ENCODE measurements at regions not wholly inside any gene's neighbourhood (a gene's known extent, or its start where the extent isn't known, plus 50 kb on each side); places are given as distances from the start of the nearest gene placed in this dataset.

DNA sequence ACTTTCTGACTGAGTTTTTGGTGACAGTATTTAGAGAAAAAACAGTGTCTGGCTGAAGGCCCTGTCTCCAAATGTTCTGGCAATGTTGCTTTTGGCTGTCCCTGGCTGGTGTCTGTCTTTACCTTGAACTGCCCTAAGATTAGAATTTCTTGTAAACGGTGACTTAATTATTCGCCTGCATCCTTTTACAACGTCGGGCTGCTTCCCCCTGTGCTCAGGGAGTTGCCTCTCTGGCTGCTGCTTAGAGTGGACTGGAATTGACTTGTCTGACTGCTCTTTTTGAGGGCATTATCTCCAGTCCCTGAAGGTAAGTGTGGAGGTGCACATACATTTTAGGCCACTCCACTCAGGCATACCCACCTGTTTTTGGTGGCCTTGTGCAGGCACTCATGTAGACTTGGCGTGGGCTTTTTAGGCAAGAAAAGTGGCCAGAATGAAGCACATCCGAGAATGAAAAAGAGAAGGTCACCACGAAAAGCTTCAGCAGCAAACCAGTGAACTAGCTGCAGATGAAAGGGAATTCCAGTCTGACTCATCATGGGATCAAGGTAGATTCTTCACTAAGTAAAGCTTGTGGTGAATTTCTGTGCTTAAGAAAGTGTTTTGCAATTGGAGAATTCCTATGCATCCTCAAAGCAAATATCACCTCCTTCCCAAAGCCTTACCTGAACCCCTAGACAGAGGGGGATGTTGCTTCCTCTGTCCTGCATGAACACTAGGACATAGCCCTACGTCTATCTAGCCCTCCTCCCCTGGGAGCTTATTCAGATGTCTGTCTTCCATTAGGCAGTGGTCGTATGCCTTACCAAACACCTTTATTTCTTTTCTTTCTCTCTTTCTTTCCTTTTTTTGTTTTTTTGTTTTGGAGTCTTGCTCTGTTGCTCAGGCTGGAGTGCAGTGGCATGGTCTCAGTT, 230.3 kb upstream of the TRIB2 start:
- no peak for TF ChIP-seq SIN3A (IDR thresholded peaks at IDR 0.05; ENCODE audit: low read depth)
- TF ChIP-seq POLR2A (IDR thresholded peaks at IDR 0.05; ENCODE audit: borderline replicate concordance, extremely low read depth, insufficient read depth, insufficient read length): no peak
- TF ChIP-seq TCF7L2 (IDR thresholded peaks at IDR 0.05; ENCODE audit: borderline replicate concordance, extremely low read depth, insufficient read depth, insufficient read length): peak; percentile 63
- TF ChIP-seq, protein P1, sequence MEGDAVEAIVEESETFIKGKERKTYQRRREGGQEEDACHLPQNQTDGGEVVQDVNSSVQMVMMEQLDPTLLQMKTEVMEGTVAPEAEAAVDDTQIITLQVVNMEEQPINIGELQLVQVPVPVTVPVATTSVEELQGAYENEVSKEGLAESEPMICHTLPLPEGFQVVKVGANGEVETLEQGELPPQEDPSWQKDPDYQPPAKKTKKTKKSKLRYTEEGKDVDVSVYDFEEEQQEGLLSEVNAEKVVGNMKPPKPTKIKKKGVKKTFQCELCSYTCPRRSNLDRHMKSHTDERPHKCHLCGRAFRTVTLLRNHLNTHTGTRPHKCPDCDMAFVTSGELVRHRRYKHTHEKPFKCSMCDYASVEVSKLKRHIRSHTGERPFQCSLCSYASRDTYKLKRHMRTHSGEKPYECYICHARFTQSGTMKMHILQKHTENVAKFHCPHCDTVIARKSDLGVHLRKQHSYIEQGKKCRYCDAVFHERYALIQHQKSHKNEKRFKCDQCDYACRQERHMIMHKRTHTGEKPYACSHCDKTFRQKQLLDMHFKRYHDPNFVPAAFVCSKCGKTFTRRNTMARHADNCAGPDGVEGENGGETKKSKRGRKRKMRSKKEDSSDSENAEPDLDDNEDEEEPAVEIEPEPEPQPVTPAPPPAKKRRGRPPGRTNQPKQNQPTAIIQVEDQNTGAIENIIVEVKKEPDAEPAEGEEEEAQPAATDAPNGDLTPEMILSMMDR (IDR thresholded peaks at IDR 0.05 in 2 of 3, conservative IDR thresholded peaks at IDR 0.05 in 1 of 3; ENCODE audit: borderline replicate concordance in 1 of 3, insufficient read depth in 1 of 3, low read depth in 2 of 3, low read length in 2 of 3): no peak
- no peak for TF ChIP-seq EZH2 (IDR thresholded peaks at IDR 0.05)
- no peak for TF ChIP-seq EZH2phosphoT487 (IDR thresholded peaks at IDR 0.05; ENCODE audit: borderline replicate concordance)
- TF ChIP-seq, protein P2, sequence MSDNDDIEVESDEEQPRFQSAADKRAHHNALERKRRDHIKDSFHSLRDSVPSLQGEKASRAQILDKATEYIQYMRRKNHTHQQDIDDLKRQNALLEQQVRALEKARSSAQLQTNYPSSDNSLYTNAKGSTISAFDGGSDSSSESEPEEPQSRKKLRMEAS (IDR thresholded peaks at IDR 0.05): no peak
- no peak for TF ChIP-seq ZFX (IDR thresholded peaks at IDR 0.05)
- no peak for TF ChIP-seq ZNF274 (IDR thresholded peaks at IDR 0.05; ENCODE audit: low read depth, low read length)
